Keratinocyte (primary cell): ENCODE measurements at regions not wholly inside any gene's neighbourhood (a gene's known extent, or its start where the extent isn't known, plus 50 kb on each side); places are given as distances from the start of the nearest gene placed in this dataset.

Source experiments
- EZH2 ChIP-seq: IDR thresholded peaks from one replicate; pipeline ENCODE4 v1.6.1; 2012; ENCODE audit warnings: inconsistent platforms, mild to moderate bottlenecking, low read length, moderate library complexity
- TF ChIP-seq, protein P1 (sequence below), 3 experiments: IDR thresholded peaks in 1 of 3; conservative IDR thresholded peaks in 1 of 3; optimal IDR thresholded peaks in 1 of 3; 2 replicates in 2 of 3; 3 replicates in 1 of 3; pipeline versions ENCODE3 to v1.5.1; 2011; ENCODE audit warnings: low read length in 3 of 3, mild to moderate bottlenecking in 3 of 3, moderate library complexity in 2 of 3, control low read depth in 1 of 3, inconsistent platforms in 1 of 3; ENCODE audit not compliant: insufficient read depth in 2 of 3; ENCODE audit errors: extremely low read depth in 1 of 3

DNA sequence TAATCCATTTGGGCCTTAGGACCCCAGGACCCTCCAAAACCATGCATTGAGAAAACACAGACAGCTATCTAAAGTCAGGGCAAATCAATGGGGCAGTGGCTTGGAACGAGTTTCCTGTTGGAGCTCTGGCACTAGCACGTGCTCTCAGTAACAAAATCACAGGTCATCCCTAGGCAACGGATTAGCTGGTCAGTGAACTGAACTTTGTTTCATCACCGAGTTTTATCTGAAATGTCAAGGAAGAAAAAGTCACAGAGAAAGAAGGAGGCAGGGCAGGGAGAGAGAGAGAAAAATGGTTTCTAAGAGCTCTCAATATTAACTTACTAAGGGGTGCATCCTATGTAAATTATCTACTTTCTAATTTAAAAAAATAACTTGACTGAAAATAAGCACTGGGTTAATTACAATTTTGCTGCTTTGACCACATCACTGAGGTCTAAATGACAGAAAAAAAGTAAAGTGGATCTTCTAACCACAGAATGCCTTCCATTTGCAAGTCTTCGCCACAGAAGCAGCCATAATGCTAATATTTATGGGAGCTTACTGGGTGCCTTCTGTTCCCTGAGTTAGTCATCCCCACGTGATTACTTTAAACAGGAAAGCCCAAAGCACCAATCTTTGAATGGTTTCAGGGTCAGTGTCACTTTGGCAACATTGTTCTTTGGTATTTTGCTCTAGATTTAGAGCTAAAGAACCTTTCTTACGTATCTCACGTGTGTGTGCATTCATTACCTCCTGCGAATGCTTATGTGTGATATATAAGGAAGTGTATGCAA is 503.9 kb downstream of the RASEF start:
- TF ChIP-seq, protein P1, sequence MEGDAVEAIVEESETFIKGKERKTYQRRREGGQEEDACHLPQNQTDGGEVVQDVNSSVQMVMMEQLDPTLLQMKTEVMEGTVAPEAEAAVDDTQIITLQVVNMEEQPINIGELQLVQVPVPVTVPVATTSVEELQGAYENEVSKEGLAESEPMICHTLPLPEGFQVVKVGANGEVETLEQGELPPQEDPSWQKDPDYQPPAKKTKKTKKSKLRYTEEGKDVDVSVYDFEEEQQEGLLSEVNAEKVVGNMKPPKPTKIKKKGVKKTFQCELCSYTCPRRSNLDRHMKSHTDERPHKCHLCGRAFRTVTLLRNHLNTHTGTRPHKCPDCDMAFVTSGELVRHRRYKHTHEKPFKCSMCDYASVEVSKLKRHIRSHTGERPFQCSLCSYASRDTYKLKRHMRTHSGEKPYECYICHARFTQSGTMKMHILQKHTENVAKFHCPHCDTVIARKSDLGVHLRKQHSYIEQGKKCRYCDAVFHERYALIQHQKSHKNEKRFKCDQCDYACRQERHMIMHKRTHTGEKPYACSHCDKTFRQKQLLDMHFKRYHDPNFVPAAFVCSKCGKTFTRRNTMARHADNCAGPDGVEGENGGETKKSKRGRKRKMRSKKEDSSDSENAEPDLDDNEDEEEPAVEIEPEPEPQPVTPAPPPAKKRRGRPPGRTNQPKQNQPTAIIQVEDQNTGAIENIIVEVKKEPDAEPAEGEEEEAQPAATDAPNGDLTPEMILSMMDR (optimal IDR thresholded peaks at IDR 0.05 in 1 of 3, IDR thresholded peaks at IDR 0.05 in 1 of 3, conservative IDR thresholded peaks at IDR 0.05 in 1 of 3; ENCODE audit: extremely low read depth in 1 of 3, insufficient read depth in 2 of 3, low read length in 3 of 3): no peak
- TF ChIP-seq EZH2: no peak
